ENCODE measurements at regions not wholly inside any gene's neighbourhood (a gene's known extent, or its start where the extent isn't known, plus 50 kb on each side); places are given as distances from the start of the nearest gene placed in this dataset.
"Not testable (repeated sequence)": the region's sequence is repeated elsewhere in the genome, so short reads cannot be mapped to it uniquely, and the experiment has no call there.

DNA sequence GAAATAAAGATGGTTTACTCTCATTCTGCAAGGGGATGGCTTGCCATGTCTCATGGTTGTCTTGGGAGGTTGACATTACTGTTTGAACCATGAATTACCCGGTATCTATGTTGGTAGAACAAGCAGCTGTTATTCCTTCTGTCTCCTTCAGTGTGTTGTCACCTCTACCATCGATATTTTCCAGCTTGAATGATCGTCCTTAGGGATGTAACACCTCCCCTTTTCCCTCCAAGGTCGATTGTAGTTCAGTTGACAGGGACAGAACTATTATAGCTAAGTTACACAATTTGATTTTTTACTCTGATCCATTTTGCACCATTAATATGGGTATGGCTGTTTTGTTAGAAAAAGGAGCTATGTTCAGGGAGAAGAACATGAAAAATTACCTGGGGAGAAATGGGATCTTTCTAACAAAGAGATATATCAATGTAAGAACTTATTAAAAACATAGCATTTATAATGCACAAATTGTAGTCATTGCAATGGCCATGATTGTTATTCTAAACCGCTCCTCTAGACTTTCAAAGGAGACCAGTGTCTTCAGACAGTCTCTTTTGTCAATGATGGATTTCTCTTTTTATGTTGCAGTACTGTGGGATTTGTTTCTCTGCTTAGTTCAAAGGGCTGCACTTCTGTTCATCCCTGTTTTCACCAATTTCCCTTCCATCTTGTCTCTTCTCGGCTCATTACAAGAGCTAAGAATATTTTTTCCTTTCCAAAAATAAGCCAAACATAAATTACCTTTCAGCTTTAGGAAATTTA is 681.6 kb downstream of the PRIM2 start:
- H3K4me1 ChIP-seq (ENCODE audit: control insufficient read depth in 2 of 3, insufficient read depth in 2 of 3, low read depth in 1 of 3, low read length in 3 of 3); H3K9ac ChIP-seq (ENCODE audit: low read length in 3 of 3); H3K9me3 ChIP-seq (ENCODE audit: control insufficient read depth in 2 of 3, insufficient read depth in 1 of 3, low read length in 3 of 3); DNase-seq; H3K27me3 ChIP-seq (ENCODE audit: control insufficient read depth, insufficient read depth, low read length); H3K36me3 ChIP-seq (ENCODE audit: control insufficient read depth in 2 of 3, insufficient read depth in 3 of 3, low read length in 3 of 3); H3K27ac ChIP-seq (ENCODE audit: low read depth in 2 of 2, low read length in 2 of 2); intact Hi-C loops (cut with DNase I); H3K4me3 ChIP-seq (ENCODE audit: low read length in 3 of 3): not testable (repeated sequence)
- FAIRE-seq: peak; percentile 65

DNA sequence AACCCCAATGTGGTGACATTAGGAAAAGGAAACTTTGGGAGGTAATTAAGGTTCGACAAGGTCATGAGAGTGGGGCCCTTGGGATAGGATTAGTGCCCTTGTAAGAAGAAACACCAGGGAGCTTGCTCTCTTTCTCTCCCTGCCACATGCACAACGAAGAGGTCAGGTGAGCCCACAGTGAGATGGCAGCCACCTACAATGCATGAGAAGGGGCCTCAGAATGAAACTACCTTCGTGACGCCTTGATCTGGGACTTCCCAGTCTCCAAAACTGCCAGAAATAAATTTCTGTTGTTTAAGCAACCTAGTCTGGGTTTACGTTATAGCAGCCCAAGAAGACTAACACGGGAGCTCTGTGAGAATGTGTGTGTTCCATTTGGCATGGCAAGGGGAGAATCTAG is 682.8 kb downstream of the PRIM2 start:
- H3K27me3 ChIP-seq (ENCODE audit: control insufficient read depth, insufficient read depth, low read length); H3K4me3 ChIP-seq (ENCODE audit: low read length in 3 of 3); intact Hi-C loops (cut with DNase I); FAIRE-seq; H3K9ac ChIP-seq (ENCODE audit: low read length in 3 of 3); H3K27ac ChIP-seq (ENCODE audit: low read depth in 2 of 2, low read length in 2 of 2); H3K36me3 ChIP-seq (ENCODE audit: control insufficient read depth in 2 of 3, insufficient read depth in 3 of 3, low read length in 3 of 3); DNase-seq; H3K9me3 ChIP-seq (ENCODE audit: control insufficient read depth in 2 of 3, insufficient read depth in 1 of 3, low read length in 3 of 3); H3K4me1 ChIP-seq (ENCODE audit: control insufficient read depth in 2 of 3, insufficient read depth in 2 of 3, low read depth in 1 of 3, low read length in 3 of 3): not testable (repeated sequence)

DNA sequence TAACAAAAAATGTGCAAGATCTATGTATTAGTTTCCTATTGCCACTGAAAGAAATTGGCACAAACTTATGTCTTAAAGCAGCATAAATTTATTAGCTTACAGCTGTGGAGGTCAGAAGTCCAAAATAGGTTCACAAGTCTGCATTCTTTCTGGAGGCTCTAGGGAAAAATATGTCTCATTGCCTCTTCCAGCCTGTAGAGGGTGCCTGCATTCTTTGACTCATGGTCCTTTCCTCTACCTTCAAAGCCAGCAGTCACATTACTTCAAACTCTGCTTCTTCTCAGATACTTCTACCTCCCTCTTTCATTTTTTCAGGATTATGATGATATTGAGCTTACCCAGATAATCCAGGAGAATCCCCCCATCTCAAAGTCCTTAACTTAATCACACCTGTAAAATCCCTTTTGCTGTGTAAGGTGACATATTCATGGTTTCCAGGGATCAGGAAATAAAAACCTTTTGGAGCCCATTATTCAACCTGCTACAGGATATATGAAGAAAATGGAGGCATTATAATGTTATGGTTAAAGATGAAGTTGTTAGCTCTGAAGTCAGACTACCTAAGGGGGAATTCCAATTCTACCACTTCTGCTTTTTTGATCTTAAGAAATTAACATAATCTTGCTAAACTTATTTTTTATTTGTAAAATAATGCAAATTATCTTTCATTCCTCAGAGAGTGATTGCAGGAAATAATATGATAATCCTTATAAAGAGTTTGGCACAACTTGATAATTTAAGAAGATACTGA is 686.2 kb downstream of the PRIM2 start:
- H3K9me3 ChIP-seq (ENCODE audit: control insufficient read depth in 2 of 3, insufficient read depth in 1 of 3, low read length in 3 of 3); H3K36me3 ChIP-seq (ENCODE audit: control insufficient read depth in 2 of 3, insufficient read depth in 3 of 3, low read length in 3 of 3); H3K27me3 ChIP-seq (ENCODE audit: control insufficient read depth, insufficient read depth, low read length); H3K9ac ChIP-seq (ENCODE audit: low read length in 3 of 3); H3K27ac ChIP-seq (ENCODE audit: low read depth in 2 of 2, low read length in 2 of 2); H3K4me1 ChIP-seq (ENCODE audit: control insufficient read depth in 2 of 3, insufficient read depth in 2 of 3, low read depth in 1 of 3, low read length in 3 of 3); DNase-seq; H3K4me3 ChIP-seq (ENCODE audit: low read length in 3 of 3); intact Hi-C loops (cut with DNase I): not testable (repeated sequence)
- peak; percentile 21 for FAIRE-seq
- TF ChIP-seq, protein P1, sequence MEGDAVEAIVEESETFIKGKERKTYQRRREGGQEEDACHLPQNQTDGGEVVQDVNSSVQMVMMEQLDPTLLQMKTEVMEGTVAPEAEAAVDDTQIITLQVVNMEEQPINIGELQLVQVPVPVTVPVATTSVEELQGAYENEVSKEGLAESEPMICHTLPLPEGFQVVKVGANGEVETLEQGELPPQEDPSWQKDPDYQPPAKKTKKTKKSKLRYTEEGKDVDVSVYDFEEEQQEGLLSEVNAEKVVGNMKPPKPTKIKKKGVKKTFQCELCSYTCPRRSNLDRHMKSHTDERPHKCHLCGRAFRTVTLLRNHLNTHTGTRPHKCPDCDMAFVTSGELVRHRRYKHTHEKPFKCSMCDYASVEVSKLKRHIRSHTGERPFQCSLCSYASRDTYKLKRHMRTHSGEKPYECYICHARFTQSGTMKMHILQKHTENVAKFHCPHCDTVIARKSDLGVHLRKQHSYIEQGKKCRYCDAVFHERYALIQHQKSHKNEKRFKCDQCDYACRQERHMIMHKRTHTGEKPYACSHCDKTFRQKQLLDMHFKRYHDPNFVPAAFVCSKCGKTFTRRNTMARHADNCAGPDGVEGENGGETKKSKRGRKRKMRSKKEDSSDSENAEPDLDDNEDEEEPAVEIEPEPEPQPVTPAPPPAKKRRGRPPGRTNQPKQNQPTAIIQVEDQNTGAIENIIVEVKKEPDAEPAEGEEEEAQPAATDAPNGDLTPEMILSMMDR (IDR thresholded peaks at IDR 0.05; ENCODE audit: borderline replicate concordance, extremely low read depth, insufficient read depth): peak; percentile 20

DNA sequence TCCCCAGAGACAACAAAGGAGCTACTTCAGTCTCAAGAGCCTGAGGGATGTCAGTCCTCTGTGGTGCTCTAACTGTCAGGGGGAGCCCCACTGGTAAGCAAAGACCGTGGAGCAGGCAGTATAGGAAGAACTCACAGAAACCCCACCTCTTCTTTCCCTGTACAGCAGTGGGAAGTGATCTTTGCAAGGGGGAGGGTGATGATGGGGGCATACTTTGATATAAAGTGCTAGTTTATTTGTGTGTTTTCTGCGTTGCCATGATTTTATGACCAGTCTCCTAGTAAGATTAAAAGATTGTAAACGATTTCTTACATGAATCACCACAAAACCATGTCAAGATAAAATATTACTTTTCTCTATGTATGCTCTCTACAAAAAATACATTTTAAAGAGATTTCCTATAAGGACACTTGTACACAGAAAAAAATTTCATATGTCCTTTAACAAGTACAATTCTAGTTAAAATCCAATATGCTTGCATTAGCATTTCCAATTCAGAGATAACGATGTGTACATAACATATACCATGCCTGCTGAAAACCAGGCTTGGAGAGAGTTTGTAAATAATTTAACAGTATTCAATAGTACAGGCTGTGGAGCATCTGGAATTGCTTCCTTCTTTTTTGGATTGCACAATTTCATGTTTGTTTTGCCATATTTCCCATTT is 690.0 kb downstream of the PRIM2 start:
- H3K27ac ChIP-seq (ENCODE audit: low read depth in 2 of 2, low read length in 2 of 2); H3K4me1 ChIP-seq (ENCODE audit: control insufficient read depth in 2 of 3, insufficient read depth in 2 of 3, low read depth in 1 of 3, low read length in 3 of 3); FAIRE-seq; H3K36me3 ChIP-seq (ENCODE audit: control insufficient read depth in 2 of 3, insufficient read depth in 3 of 3, low read length in 3 of 3); H3K27me3 ChIP-seq (ENCODE audit: control insufficient read depth, insufficient read depth, low read length); H3K9me3 ChIP-seq (ENCODE audit: control insufficient read depth in 2 of 3, insufficient read depth in 1 of 3, low read length in 3 of 3); DNase-seq; intact Hi-C loops (cut with DNase I); H3K9ac ChIP-seq (ENCODE audit: low read length in 3 of 3); H3K4me3 ChIP-seq (ENCODE audit: low read length in 3 of 3): not testable (repeated sequence)

DNA sequence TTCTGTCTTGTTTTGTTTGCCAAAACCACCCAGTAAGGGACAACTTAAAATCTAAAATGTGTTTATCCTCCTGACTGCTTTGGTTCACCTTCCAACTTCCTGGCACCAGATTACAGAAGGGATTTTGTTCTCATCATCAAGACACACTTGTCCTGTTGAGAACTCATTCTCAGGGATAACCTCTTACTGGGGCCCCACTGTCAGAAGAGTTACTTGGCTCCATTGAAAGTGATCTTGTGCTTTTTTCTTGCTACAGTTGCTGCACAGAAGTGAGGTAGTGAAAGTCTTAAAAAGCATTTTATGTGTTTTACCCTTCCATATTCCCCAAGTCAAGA is 690.5 kb downstream of the PRIM2 start:
- FAIRE-seq; H3K4me1 ChIP-seq (ENCODE audit: control insufficient read depth in 2 of 3, insufficient read depth in 2 of 3, low read depth in 1 of 3, low read length in 3 of 3); H3K9me3 ChIP-seq (ENCODE audit: control insufficient read depth in 2 of 3, insufficient read depth in 1 of 3, low read length in 3 of 3); H3K36me3 ChIP-seq (ENCODE audit: control insufficient read depth in 2 of 3, insufficient read depth in 3 of 3, low read length in 3 of 3); H3K27me3 ChIP-seq (ENCODE audit: control insufficient read depth, insufficient read depth, low read length); DNase-seq; H3K4me3 ChIP-seq (ENCODE audit: low read length in 3 of 3); H3K9ac ChIP-seq (ENCODE audit: low read length in 3 of 3); intact Hi-C loops (cut with DNase I); H3K27ac ChIP-seq (ENCODE audit: low read depth in 2 of 2, low read length in 2 of 2): not testable (repeated sequence)

DNA sequence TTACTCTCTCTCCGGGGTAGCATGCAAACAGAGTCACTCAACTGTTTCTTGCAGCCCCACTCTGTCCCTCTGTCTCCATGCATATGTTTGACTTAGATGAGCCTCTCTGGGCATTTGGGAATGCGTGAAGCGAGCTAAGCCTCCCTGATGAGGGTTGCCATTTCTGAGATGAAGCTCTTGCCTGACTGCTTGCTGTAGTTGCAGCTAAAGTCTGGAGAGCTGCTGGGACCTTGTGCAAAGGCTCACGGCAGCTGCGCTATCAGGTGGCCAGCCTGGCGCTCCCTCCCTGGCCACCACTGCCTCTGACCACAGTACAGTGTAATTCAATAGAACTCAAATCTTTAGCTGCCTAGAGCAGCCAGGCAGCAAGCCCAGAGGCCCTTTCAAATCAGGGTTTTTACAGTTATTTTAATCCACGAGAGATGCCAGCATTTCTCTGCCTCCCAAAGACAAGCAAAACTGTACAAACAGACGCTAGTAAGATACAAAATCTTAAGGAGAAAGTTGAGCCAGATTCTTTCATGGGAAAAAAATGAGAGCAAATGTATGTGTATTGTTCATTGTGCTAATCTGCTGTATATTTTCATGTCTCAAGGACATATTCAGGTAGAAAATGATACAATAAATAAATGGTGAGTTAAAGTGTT is 694.6 kb downstream of the PRIM2 start:
- H3K36me3 ChIP-seq (ENCODE audit: control insufficient read depth in 2 of 3, insufficient read depth in 3 of 3, low read length in 3 of 3); H3K4me1 ChIP-seq (ENCODE audit: control insufficient read depth in 2 of 3, insufficient read depth in 2 of 3, low read depth in 1 of 3, low read length in 3 of 3); H3K4me3 ChIP-seq (ENCODE audit: low read length in 3 of 3); H3K9me3 ChIP-seq (ENCODE audit: control insufficient read depth in 2 of 3, insufficient read depth in 1 of 3, low read length in 3 of 3); H3K27me3 ChIP-seq (ENCODE audit: control insufficient read depth, insufficient read depth, low read length); intact Hi-C loops (cut with DNase I); FAIRE-seq; H3K27ac ChIP-seq (ENCODE audit: low read depth in 2 of 2, low read length in 2 of 2); H3K9ac ChIP-seq (ENCODE audit: low read length in 3 of 3): not testable (repeated sequence)
- peak in 1 of 5 donors; percentile 1 for DNase-seq

DNA sequence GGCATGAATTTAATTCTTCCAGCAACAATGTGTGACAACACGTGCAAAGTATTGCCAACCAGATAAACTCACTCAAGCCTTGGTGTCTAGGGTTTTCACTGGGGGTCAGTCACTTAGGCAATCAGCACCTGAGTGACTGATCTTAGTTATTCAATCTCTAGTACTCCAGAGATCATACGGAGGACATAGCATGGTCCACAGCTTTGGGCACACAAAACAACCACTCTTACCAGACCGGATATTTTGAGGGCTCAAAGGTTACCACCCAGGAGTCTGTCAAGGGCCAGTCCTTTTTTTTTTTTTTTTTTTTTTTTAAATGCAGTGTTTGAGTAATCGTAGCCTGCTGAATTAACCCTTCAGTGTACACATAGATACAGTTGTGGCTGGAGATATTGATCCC is 699.2 kb downstream of the PRIM2 start:
- DNase-seq; intact Hi-C loops (cut with DNase I); H3K27me3 ChIP-seq (ENCODE audit: control insufficient read depth, insufficient read depth, low read length); H3K9me3 ChIP-seq (ENCODE audit: control insufficient read depth in 2 of 3, insufficient read depth in 1 of 3, low read length in 3 of 3); H3K9ac ChIP-seq (ENCODE audit: low read length in 3 of 3); H3K4me1 ChIP-seq (ENCODE audit: control insufficient read depth in 2 of 3, insufficient read depth in 2 of 3, low read depth in 1 of 3, low read length in 3 of 3); H3K36me3 ChIP-seq (ENCODE audit: control insufficient read depth in 2 of 3, insufficient read depth in 3 of 3, low read length in 3 of 3); H3K4me3 ChIP-seq (ENCODE audit: low read length in 3 of 3); H3K27ac ChIP-seq (ENCODE audit: low read depth in 2 of 2, low read length in 2 of 2); FAIRE-seq: not testable (repeated sequence)

Data from kidney (tissue), 13 donors.